GM11168 (cell line): ENCODE measurements at regions not wholly inside any gene's neighbourhood (a gene's known extent, or its start where the extent isn't known, plus 50 kb on each side); places are given as distances from the start of the nearest gene placed in this dataset.

Experiments
- in situ Hi-C: fragments of 300-500 bp; cut with MboI; formaldehyde crosslinking; loops from one replicate; pipeline ENCODE4 v1.12.0; 2022; ENCODE audit warnings: low sequenced_read_pairs; ENCODE audit not compliant: unreplicated experiment

DNA sequence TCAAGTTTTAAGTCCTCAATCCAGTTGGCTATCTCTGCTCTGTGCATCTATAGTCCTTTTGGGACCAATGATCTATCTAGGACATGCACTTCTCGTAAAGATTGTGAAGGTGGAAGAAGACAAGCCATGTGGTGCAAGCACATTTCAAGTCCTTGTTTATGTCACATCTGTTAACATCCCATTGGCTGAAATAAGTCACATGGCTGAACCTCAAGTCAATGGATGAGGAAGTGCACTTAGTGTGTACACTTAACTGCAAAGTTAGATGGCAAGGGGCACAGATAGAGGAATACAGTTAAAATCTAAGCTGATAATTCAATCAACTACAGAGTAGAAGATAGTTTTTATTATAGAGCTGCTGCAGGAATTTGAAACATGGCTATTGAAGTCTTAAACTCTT is 362.8 kb upstream of the TBX3 start:
- in situ Hi-C loops, result no loop called here

DNA sequence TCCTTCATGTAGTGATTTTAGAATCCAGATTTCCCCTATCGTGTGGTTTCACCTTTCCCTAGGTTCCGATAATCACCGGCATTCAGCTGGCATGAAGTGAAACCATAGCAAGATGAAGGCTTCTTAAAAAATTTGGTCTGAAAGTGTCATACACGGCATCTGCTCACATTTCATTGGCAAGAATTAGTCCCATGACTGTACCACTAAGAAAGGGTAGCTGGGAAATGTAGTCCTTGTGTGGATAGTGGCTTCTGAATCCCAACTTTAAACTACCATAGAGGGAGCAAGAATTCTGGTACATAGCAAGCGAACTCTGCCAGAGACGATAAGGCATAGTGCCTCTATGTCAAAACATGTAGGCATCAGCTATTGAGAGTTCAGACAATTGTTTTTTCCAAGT is 360.1 kb upstream of the TBX3 start:
- in situ Hi-C loops, result no loop called here

DNA sequence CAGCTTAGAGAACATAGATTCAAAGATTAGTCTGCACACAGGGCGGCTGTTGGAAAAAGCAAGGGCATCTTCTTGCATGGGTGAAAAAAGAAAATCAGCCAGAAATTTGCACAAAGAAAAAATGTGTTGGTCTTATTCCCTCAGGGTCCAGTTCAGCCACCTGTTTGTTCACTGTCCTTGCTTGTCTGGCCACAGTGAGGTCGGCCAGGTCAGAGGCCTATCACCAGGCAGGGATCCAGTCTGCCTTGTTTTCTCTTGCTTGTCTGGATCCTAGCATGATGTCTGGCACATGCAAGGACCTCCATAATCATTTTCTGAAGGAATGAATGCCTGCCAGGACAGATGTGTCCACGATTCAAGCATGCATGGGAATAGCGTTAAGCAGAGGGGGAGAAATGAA is 359.1 kb upstream of the TBX3 start:
- in situ Hi-C loops, result no loop called here

DNA sequence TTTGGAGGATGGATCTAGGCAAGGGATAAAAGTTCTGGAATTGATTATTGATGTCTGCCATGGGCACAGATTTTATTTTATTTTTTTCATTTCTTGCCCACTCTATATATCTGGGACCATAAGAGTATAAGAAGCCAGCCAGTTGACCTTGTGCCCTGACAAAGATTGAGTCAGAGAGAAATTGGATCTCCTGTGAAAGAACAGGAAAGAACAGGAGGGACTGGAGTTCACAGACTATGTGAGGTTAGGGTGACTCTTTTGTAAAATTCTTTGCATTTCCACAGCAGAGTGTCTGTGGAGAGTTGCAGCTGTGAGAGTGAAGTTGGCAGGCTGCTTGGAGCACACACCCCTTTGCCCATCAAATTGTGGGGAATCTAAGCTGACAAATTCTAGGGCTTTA is 358.4 kb upstream of the TBX3 start:
- in situ Hi-C loops, result no loop called here

DNA sequence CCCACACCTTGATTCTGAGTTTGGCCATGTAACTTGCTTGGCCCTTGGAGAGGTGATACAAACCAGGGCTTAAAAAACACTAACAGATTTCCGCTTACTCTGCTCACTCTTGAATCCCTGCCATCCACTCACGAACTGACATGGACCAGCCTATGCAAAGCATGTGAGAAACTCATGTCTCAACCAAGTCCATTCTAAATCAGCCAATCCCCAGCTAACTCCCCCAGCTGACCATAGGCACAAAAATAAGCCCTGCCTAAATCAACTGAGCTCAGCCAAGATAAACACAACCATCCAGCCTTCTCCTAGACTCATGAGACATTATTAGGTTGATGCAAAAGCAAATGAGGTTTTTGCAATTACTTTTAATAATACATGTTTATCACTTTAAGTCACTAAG is 353.9 kb upstream of the TBX3 start:
- in situ Hi-C loops, result no loop called here

DNA sequence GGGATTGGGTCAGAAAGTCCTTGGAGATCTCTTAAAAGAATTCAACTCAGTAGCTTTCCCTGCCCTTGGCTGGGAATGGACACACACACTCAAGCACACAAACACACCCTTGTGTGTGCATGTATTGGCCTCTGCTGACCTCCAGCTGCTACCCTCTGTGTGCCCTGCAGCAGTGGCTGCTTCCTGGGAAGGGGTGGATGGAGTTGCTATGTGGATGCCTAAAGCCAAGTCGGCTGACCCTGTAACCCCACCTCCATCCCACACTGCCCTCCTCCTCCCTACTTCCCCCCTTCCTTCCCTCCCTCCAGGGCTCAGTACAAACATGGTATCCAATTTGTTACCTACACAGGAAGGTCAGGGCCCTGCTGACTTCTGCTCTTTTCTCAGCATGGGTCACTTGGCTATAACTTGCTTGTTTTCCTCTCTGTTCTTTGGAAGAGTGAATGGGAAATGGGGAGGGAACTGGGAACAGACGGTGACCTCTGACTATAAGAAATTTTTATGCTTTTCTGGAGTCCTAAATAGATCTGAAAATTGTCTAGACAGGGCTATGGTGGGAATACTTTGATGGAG is 351.6 kb upstream of the TBX3 start:
- in situ Hi-C loops, result no loop called here

DNA sequence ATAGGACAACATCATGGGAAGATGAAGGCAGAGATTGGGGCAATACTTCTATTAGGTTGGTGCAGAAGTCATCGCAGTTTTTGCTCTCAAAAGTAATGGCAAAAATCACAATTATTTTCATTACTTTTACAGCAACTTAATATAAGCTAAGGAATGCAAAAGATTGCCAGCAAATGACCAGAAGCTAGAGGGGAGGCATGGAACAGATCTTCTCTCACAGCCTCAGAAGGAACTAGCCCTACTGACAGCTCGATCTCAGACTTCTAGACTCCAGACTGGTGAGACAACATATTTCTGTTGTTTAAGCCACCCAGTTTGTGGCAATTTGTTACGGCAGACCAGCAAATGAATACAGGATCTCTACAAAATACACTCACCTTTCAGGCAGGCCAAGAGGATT is 348.5 kb upstream of the TBX3 start:
- in situ Hi-C loops, result no loop called here

DNA sequence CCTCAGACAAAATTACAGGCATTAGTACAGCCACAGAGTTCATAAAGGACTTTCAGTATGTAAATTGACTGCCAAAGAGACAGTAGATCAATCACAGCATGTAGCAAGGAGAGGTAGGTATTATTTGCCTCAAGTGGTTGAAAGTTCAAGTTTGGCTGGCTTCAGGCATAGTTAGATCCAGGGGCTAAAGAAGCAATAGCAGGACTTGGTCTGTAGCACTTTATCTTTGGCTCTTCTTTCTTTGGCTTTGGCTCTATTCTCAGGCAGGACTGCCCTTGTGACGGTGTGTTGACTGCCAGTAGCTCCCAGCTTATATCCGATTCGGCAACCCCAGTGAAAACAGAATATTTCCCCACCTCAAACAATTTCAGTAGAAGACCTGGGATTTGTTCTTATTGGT is 346.0 kb upstream of the TBX3 start:
- in situ Hi-C loops, result no loop called here

DNA sequence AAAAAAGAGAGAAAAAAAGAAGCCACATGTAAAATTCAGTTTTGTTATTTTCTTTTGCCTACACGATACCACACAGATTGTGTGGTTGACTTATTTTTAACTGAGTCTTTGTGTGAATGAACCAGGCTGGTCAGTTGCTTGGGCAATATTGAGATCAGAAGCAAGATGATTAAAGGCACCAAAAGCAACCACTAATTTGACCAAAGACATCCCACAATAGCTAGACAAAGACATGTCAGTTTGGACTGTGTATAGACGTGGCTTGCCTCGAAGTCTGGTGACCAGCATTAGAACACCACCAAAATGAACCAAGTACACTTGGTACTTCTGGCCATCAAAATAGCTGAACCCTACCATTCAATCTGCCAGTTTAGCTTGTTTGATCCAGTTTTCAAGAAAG is 340.6 kb upstream of the TBX3 start:
- in situ Hi-C loops, result no loop called here

DNA sequence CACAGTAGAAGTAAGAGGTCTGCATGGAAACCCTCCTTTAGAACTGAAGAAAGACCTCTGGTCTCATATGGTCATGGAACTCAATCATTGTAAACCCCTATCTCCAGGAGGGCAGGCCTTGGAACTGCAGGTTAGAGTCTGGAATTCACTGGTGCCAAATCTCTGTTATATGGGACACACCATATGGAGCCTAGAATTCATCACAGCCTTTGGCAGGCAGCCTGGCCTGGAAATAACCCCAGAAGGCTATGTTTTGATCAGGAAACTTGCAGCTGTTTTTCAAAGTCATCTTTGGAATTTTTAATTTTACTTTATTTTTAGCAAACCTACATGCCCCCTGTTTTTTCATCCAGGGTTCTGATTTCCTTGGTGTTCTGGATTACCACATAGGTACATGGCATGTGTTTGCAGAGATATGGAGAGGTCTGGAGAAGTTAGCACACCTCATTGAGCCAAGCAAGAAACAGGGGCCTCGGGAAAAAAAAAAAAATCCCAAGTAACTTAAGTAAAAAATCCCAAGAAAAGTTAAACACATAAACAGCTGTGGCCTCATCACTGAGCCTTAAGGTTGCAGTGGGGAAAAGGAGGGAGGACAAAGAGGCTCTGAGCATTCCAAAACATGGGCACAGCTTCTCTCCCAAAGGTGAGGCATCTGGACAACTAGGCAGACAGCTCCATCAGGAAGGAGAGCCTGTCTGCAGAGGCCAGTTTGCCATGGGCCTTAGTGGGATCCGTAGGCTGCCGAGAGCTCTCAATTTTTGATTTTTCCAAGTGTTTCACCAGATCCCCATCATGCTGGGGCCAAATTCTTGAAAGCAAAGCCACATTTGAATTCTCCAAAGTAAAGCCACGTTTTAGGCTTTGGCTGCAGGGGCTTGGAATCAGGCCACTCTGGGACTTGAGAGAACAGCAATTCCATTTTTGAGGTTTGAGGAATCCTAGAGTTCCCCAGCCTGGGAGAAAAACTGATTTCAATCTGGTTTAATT is 339.6 kb upstream of the TBX3 start:
- in situ Hi-C loops, result no loop called here

DNA sequence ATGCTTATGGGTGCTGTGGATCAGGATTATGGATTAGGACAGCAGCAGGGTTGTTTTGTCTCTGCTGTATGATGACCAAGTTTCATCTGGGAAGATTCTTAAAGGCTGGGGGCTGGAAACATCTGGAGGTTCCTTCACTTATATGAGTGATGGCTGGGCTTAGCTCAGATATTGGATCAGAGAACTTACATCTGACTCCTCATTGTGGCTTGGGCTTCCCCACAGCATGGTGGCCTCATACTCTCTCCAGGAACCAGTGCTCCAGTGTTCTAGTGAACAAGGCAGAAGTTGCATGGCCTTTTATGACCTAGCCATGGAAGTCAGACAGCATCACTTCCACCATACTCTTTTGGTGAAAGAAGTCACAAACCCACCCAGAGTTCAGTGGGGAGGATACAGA is 336.1 kb upstream of the TBX3 start:
- in situ Hi-C loops, result no loop called here

DNA sequence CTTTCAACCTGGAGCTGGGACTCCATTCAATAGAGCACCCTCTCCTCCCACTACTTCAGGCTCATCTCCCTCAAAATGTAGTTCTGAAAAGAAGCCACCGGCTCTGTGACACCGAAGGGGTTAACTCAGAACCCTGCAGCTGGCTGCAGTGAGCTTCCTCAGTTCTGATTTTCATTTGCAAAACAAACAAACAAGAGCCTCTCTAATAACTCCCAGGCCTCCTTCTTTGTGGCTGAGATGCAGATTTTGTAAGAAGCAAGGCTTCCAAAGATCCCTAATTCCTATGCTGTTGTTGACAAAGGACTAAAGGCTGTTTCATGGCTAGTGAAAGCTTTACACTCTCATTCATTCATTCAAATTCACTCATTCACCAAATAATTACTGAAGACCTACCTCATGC is 333.4 kb upstream of the TBX3 start:
- in situ Hi-C loops, result no loop called here

DNA sequence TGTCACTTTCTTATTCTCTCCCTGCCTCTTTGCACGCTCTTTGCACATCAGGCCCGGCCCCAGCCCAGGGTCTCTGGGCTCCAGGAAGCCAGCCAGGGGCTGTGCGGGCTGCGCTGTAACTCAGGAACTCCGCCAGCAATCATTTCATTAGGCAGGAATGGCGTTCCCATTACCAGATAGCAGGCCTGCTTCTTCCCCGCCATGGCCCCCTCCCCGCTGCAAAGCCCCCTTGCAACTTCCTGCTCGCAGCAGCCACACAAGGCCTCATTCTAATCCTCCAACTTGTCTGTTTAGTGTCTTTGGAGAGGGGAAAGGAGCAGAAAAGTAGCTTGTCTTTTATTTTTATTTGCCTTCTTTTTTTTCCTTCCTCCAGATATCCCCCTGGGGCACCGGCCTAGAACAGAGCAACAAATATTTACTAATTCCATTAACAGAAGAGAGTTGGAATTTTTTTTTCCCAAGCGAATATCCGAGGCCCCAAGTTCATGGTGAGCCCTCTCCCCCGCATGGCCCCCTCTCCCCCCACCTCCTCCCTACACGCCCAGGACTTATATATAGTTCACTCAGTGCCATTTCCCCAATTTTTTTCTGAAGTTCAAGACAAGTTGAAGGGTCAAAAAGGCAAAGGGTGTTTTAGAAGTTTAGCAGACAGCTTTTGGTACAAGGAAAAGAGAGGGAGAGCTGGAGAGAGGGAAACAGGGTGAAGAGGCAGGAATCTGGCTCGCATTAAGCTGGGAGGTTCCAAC is 329.4 kb upstream of the TBX3 start:
- in situ Hi-C loops, result no loop called here

DNA sequence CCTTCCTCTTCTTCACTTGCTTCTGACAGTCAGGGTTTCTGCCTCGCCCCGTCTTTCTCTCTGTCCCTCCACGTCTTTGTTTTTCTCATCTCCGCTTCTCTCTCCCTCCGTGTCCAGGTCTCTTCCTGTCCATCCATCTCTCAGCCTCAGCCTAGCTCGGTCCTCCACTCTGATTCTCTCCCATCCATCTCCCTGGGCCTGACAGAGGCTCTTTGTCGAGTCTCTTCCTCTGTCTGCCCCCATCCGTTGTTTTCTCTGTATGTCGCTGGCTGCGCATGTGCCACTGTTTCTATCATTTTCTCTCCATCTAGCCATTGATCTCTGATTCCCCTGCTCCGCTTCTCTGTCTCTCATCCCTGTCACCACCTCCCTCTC is 328.9 kb upstream of the TBX3 start:
- in situ Hi-C loops, result no loop called here

DNA sequence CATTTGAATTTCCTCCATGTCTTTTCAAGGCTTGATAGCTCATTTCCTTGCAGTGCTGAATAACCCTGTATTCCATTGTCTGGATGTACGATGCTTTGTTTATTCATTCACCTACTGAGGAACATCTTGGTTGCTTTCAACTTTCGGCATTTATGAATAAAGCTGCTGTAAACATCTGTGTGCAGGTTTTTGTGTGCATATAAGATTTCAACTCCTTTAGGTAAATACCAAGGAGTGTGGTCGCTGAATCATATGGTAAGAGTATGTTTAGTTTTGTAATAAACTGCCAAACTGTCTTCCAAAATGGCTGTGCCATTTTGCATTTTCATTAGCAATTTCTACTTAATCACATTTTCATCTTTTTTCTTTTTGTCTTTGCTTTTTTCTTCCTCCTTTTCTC is 327.7 kb upstream of the TBX3 start:
- in situ Hi-C loops, result no loop called here

DNA sequence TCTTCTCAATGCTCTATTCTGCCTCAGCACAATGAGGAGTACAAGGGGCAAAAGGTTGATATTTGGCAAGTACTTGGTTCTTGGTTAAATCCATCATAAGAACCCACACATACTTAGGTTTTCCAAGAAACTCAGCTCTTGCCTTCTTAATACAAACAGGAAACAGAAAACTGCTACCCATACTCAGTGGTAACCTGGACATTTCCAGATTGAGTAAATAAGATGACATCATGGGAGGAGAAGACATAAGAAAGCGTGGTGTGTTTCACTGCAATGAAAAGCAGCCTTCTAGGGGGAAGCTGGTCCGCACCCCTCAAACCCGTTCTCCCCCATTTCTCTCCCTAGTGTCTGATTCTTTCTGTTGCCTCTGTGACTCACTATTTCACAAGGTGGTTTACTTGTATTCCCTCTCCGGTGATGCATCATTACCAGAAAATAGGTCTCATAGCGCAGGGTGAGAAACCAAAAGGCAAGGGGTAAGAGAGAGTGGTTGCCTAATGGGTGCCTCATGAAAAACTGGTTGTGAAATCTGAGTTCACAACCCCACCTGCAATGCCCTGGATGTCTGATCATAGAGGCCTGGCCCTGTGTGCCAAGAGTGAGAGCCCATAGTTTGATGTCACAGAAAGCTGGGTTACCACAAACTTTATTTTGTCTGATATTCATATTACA is 326.5 kb upstream of the TBX3 start:
- in situ Hi-C loops, result no loop called here

DNA sequence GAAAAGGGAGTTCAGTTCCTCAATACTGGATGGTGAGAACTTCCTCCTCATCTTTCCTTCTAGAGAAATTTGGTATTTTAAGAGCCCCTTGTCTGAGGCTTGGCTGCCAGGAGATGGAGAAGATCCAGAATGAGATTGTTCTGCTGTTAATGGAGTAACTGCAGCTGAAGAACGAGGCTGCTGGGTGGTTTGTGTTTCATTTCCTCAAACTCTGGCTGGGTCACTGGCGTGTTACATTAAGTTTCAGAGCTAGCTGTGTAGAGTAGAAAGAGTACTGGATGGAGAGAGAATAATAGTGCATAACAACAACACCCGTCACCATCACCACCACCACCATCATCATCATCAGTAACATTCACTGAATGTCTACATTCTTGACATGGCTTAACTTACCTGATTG is 325.0 kb upstream of the TBX3 start:
- in situ Hi-C loops, result no loop called here

DNA sequence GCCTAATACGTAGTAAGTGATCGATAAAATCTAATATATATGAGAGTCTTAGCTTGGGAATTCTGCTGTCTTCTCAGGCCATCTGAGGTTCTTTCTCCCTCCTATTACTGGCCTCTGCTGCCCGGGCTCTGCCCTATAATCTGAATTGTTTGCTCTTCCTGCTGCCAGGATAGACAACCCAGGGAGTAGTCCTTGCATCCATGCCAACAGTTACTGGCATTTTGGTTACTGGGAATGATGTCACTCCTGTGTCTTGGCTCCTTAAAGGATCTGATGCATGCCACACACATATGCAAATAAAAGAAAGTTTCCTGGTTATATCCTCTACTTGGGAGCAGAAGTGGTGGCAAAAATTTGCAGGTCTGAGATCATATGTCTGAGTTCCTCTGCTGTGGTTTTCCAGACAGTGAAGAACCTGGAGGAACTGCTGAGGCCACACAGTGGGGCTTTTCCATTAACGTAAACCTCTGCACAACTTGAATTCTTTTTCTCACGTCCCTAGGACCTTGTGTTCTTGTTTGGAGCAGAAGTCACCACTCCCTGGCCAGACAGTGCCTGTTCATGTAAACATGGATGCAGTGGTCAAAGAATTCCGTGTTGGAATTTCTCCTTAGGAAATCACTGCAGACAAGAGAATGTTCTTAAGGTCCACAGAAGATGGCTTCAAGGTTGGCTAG is 320.6 kb upstream of the TBX3 start:
- in situ Hi-C loops, result no loop called here

DNA sequence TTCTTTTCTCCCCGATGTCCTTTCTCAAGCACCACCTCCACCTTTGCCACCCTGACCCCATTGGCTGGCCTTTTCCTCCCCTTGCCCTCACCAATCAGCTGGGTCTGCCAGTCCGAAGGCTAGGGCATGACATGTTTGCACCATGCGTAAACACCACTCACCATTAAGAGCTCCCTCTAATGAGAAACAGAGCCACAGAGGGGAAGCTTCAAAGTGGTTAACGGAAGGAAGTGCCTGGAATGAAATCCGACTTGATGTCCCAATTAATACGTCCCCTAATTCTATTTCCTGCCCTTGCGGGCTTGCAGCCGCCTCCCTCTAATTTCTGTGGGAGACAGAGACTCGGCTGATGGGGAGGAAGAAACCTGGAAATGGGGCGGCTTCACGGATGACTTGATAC is 318.5 kb upstream of the TBX3 start:
- in situ Hi-C loops, result no loop called here

DNA sequence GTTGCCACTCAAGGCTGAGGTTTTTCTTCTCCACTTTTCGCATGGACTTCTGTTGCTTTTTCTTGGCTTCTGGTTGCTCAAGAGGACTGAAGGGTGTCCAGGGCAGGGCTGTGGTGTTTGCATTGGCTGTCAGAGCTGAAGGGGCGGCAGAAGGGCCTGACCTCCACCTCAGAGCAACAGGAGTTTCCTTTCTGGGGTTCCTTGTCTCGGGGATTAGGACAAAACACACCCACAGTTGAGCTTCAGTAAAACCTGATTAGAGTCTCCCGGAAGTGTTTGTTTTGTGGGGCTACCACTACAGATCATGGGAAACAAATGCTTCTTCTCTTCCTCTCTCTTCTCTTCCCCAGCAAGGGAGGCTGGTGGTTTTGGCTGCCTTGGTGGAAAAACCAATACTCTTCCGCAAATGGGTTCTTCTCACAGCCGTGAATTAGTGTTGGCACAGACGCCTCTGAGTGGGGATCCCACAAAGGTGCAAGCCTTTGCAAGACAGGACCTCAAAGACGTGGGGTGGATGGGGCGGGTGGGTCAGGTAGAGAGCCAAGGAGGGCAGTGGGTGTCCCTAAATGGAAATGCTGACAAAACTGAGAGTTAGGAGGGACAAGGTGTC is 317.7 kb upstream of the TBX3 start:
- in situ Hi-C loops, result no loop called here
